GM19455 (cell line): ENCODE measurements at regions not wholly inside any gene's neighbourhood (a gene's known extent, or its start where the extent isn't known, plus 50 kb on each side); places are given as distances from the start of the nearest gene placed in this dataset.

ENCODE experiments used
- ATAC-seq: cut with Tn5 transposase; IDR thresholded peaks from one replicate; pipeline ENCODE4 v1.9.1; 2021; ENCODE audit not compliant: unreplicated experiment

DNA sequence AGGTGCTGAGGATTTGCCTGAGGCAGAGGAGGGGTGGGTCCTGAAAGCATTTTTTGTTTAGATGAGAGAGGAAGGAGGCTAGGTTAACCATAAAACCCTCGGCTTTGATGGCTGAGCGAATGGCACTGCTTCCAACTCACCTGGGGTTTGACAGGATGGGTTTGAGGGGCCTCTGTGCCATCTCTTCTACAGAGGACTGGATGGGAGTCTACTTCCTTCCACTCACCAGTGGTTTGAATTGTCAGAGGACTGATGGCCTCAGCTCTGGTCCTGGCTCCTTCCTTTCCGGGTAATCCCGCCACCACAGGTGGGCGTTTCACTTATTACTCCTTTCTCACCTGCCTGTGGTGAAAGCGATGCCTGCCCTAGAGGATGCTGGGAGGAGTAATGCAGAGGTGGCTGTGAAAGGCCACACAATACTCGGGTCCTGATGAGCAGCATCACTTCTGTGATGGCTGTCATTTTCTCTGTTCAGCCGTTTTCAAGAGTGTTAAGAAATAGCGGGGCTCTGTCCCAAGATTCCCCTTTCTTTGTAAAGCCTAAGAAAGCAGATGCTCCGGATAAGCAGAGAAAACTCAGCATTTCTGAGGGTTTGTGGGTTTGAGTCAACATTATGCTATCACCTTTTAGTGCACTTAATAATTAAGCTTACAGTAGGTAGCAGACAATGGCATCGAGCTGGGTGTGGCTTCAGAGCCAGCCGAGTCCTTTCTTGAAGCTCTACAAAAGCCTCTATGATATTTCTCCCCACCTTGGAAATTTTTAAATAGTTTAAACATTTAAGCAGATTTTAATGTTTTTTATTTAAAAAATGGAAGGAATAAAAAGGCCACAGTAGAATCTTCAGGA, 220.7 kb downstream of the HLX start:
- no peak for ATAC-seq

DNA sequence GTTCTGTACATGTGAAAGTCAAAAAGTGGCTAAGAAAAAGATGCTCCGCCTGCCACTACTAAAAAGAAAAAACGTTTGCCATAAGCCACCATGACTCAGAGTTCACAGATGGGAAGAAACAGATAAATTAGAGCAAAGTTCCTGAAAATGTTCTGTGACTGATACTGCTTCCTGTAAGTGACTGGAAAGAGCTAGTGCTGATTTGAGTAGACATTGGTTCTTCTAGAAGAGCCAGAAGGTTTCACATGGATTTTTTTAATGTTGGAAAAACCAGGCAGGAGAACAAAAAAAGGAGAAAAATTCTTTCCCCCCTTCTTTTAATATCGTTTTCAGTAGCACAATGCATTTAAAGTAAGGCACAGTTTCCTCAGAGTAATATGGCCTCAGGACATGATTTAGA, 221.4 kb downstream of the HLX start:
- ATAC-seq = no peak

- no peak for ATAC-seq
Observed at GRCh38 chr1:221101807-221102605, 222.8 kb downstream of the HLX start.

- no peak for ATAC-seq
Observed at GRCh38 chr1:221104596-221104995, 225.4 kb downstream of the HLX start.

DNA sequence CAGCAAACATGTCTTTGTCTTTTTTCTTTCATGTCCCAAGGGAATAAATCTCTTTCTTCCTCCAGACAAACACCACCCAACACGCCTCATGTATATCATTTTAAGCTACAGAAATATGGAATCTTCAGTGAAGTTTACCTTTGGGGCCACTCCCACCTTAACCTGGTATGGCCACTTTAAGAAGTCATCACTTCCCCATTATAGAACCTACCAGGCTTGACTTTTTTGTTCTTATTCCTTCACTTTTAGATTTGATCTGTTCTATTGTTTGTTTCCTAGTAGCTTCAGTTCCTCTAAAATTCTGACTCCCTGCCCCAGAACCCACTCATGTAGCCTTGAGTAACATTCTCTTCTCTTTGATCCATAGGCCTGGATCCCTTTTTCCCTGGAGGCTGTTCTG, 226.3 kb downstream of the HLX start:
- ATAC-seq = no peak

- ATAC-seq = no peak
Observed at GRCh38 chr1:221106616-221107015, 227.4 kb downstream of the HLX start.

GRCh38 chr1:221109930-221110329, 230.7 kb downstream of the HLX start:
- no peak for ATAC-seq

GRCh38 chr1:221117133-221117532, 237.9 kb downstream of the HLX start:
- no peak for ATAC-seq

- no peak for ATAC-seq
Observed at GRCh38 chr1:221117548-221117951, 238.3 kb downstream of the HLX start.

DNA sequence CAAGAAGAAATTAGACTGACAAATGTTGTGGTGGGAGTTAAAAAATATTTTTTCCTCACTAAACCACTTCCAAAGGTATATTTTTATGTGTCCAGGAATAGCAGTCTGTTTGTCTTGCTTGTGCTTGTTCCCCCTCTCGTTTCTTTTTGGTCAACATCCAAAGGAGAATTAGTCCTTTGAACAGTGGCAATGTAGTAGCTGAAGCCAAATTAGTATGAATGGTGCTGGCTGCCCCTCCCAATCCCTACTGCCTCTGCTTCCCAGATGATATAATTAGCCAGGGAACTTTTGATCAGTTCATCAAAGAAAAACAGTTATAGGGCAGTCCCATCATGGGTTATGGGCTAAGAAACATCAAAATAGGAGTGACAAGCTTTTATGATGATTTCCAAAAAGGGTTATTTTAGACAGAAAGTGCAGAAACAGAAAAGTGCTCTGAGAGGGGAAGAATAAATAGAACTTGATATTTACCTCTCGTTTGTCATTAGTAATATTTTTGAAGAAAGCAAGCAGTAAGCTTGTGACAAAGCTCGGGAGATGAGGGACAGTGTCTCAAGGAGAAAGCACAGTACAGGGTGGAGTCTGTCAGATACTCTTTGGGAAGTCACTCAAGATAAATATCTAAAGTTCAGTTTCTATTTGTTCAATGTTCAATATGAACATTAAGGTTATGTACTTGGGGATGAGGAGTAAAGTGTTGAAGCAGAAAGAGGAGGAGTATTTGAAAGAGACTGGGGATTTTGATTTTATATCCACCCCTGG, 239.1 kb downstream of the HLX start:
- ATAC-seq = no peak

DNA sequence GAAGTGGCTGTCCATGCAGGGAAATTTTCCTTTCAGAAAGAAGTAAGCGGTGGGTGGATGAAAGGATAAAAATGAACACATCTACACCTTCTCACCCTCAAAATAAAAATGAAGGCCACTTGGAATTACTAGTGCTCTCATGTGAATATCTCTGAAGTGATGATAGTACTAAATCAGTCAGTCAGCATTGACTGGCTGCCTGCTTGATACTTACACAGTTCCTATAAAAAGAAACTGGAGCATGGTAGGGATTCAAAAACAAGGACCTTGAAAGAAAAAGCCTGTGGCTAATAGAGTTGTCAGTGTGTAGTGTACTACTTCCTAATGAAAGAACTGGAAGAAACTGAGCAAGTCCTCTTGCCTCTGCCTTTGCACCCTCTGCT, 239.7 kb downstream of the HLX start:
- no peak for ATAC-seq

DNA sequence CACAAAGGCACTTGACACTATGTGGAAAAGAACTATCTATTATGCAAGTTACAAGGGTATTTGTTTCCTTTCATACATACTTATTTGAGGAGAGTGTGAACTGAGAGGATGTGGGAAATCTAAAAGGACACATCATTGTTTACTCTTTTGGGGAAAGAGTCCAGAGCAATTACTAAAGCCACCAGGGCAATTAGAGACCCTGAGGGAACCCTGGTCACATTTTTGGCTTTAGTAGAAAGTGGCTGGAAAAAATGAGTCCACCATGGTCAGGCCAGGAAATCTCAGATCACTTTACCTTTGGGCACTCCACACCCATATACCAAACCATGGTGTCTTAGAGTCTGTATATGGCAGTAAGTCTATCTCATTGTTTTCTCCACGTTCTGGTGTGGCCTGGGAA, 243.3 kb downstream of the HLX start:
- ATAC-seq = no peak

- ATAC-seq = no peak
Observed at GRCh38 chr1:221125976-221126375, 246.7 kb downstream of the HLX start.

- ATAC-seq = no peak
Observed at GRCh38 chr1:221137666-221138065, 258.4 kb downstream of the HLX start.

DNA sequence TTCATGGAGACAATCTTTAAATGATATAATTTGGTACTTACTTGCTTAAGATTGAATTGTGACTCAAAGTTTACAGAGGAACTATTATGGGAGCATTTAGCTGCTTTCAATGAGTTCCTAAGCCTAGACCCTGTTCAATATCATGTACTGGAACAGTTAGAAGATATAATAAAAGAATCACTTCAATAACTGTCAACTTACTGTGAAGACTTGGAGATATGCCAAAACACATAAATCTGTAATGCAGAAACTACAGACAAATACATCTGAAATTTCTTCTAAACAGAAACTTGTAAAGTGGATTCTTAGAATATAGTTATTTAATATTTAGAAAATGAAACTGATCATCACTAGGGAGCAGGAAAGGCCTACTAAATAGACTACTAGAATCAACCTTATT, 259.3 kb downstream of the HLX start:
- ATAC-seq = no peak

- ATAC-seq = no peak
Observed at GRCh38 chr1:221139991-221140390, 260.7 kb downstream of the HLX start.

DNA sequence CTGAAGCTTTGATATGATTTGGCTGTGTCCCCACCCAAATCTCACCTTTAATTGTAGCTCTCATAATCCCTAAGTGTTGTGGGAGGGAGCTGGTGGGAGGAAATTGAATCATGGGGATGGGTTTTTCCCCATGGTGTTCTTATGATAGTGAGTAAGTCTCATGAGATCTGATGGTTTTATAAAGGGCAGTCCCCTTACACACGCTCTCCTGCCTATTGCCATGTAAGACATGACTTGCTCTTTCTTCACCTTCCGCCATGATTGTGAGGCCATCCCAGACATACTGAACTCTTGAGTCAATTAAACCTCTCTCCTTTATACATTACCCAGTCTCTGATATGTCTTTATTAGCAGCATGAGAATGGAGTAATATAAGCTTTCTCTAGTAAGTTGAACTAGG, 261.9 kb downstream of the HLX start:
- ATAC-seq = no peak

DNA sequence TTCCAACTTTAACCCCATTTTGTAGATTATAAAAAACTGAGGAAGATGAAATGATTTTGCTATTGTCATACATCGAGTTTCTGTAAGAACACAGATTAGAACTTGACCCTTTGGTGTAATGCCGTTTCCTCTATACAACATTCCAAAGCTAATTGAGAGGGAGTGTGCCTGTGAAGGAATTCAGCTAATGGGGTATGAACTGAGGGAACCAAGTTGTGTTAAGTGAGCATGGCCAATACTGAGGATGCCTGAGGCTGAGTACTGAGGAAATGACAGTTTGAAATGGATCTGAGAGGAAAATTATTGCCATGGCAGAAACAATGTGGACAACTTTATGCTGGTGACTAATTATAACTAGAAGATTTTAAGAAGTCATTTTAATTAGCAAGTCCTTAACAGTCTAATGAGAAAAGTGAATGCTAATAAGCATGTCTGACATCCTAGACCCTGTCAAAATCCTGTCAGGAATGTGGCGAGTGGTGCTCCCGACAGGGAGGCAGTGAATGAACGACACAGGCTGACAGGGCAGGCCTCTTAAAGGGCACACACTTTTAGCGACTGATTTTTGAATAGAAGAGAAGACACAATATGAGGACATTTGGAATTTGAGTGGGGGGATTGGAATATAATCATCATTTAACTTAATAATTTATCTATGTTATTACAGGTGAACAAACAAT, 262.5 kb downstream of the HLX start:
- no peak for ATAC-seq

DNA sequence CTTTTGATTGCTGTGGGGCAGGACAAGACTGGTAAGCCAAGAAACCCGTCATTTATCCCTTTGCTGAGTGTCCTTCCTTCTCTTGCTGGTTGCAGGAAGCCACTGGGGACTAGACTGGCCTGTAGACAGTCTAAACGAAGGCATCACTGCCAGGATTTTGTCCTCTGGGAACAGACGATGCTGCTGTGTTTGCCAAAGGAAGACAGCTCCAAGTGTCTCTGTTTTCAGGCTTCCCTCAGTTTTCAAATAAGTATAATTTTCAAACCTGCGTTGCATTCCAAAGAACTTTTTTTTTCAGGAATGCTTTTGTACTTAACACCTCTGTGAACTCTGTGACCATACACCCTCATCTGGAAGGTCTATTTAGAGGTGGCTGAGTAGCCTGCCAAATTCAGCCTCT, 269.4 kb downstream of the HLX start:
- no peak for ATAC-seq

- ATAC-seq = no peak
Observed at GRCh38 chr1:221149111-221149510, 269.9 kb downstream of the HLX start.

- ATAC-seq = no peak
Observed at GRCh38 chr1:221149555-221150075, 270.4 kb downstream of the HLX start.
